Gastrocnemius medialis (tissue), 4 donors: ENCODE measurements at regions not wholly inside any gene's neighbourhood (a gene's known extent, or its start where the extent isn't known, plus 50 kb on each side); places are given as distances from the start of the nearest gene placed in this dataset.
A peak's percentile ranks its signal among the peaks of the same experiment; 100 is the strongest.

Experiments used
- ATAC-seq, 2 donors: fragments of 150-250 bp; one replicate each; pipeline ENCODE4 v1.9.1; 2016
- DNase-seq, 2 donors: peaks; one replicate each; pipeline ENCODE4 v3.0.0-alpha.2; 2019
- H3K27ac ChIP-seq, 4 donors: fragments of 200-600 bp; sonication (generic); 1 replicate in 1 of 4; 2 replicates in 3 of 4; pipeline ENCODE4 v1.5.1; 2016 to 2018; ENCODE audit warnings: mild to moderate bottlenecking in 2 of 4, moderate library complexity in 1 of 4
- H3K27me3 ChIP-seq, 3 donors: fragments of 200-600 bp; sonication (generic) in 2 of 3; 1 replicate in 1 of 3; 2 replicates in 2 of 3; pipeline versions ENCODE4 v1.5.1 to v1.6.0; 2016 to 2019; ENCODE audit warnings: mild to moderate bottlenecking in 1 of 3, moderate library complexity in 1 of 3
- H3K36me3 ChIP-seq, 2 donors: fragments of 200-600 bp; sonication (generic) in 1 of 2; one replicate each; pipeline ENCODE4 v1.5.1; 2017 to 2018
- H3K4me1 ChIP-seq, 2 donors: fragments of 200-600 bp; sonication (generic) in 1 of 2; one replicate each; pipeline ENCODE4 v1.5.1; 2016 to 2017; ENCODE audit warnings: mild to moderate bottlenecking in 2 of 2
- H3K4me3 ChIP-seq, 4 donors: fragments of 200-600 bp; sonication (generic) in 3 of 4; 1 replicate in 1 of 4; 2 replicates in 3 of 4; pipeline ENCODE4 v1.5.1; 2016 to 2019; ENCODE audit warnings: mild to moderate bottlenecking in 2 of 4
- H3K9me3 ChIP-seq, 3 donors: fragments of 200-600 bp; sonication (generic) in 2 of 3; 1 replicate in 1 of 3; 2 replicates in 2 of 3; pipeline ENCODE4 v1.5.1; 2016 to 2019
- POLR2A ChIP-seq, 2 donors: fragments of 450-650 bp; IDR thresholded peaks; one replicate each; pipeline ENCODE4 v1.6.1; 2017; ENCODE audit warnings: antibody characterized with exemption in 2 of 2, mild to moderate bottlenecking in 2 of 2, moderate library complexity in 2 of 2
- in situ Hi-C, 4 donors: fragments of 200-750 bp; cut with MboI; loops; one replicate each; pipeline versions ENCODE4 v1.15.0 to v1.8.0; 2017; ENCODE audit warnings: low sequenced_read_pairs in 4 of 4
- intact Hi-C: fragments of 100-400 bp; cut with DNase I; formaldehyde crosslinking; loops from one replicate; pipeline ENCODE4 v1.15.1; 2023; ENCODE audit warnings: low total_unique reads
- TF ChIP-seq, protein P1 (sequence below), 5 experiments: fragments of 450-650 bp in 3 of 5; fragments of 200-600 bp in 2 of 5; sonication (generic) in 2 of 5; IDR thresholded peaks in 4 of 5; conservative IDR thresholded peaks in 1 of 5; 1 replicate in 4 of 5; 2 replicates in 1 of 5; pipeline ENCODE4 v1.5.1; 2016 to 2019; ENCODE audit warnings: antibody characterized with exemption in 5 of 5, mild to moderate bottlenecking in 3 of 5, moderate library complexity in 3 of 5

DNA sequence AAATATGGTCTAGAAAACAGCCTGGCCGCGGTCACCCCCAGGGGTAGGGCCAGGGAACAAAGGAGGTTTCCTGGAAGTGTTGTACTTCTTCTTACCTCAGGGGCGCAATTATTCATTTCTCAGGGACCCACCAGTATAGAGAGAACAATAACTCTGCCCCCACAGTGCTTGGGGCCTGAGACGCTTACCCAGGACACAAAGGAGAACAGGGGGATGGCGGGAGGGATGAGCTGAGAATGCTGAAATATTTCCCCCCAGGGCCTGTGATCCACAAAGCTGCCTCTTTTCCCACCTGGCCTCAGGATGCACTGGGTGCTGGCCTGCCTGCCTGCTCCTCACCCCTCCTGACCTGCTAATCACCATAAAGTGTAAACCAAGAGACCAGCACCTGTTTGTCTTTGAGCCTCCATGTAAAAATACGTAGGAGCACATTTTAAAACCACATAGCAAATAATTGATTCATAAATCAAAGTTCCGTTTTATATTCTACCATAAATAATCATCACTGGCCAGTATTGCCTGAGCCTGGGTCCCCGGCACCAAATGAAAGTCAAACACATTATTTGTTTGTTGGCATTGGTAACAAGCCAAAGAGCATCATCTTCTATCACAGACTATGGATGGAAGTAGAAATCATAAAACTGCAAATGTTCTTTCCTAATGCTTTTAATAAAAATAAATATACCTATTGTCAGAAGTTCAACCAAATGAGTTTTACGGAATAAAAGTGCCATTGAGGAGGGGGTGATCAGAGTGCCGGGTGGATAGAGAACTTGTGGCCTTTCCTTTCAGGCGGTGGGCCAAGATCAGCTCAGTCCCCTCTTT lies 67.3 kb upstream of the RMDN2 start:
- DNase-seq (no peak), ATAC-seq (no peak)
- intact Hi-C loops (no loop called here), in situ Hi-C loops (no loop called here)
- Histone ChIP-seq H3K27me3 (no peaks in the 10 kb centered on the region), H3K4me3 (no peak overlapping the region), H3K4me1 (peaks cover 8 to 16% of the 10 kb centered on the region in 2 donors), H3K27ac (peak overlapping the region in 1 of 4 donors; percentile 7), H3K9me3 (no peaks in the 10 kb centered on the region), H3K36me3 (no peaks in the 10 kb centered on the region)
- TF ChIP-seq POLR2A (IDR thresholded peaks at IDR 0.05), result no peak

DNA sequence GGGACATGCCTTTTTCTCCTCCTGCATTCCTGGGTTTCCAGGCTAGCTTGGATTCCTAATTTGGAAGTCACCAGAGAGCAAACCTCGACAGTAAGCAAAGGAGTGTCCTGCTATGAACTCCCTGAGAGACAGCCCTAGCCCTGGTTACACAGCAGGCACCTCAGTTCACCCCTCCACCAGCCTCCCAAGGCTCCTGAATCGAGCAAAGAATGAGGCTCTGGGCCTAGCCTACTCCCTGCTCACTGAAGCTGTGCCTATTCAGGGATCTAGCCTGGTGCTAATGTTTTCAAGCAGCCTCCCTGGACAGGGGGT lies 66.7 kb upstream of the RMDN2 start:
- no peak for ATAC-seq
- H3K27ac ChIP-seq, result no peak overlapping the region
- H3K36me3 ChIP-seq, result no peaks in the 10 kb centered on the region
- intact Hi-C loops, result no loop called here
- no peak overlapping the region for H3K4me3 ChIP-seq
- in situ Hi-C loops, result no loop called here
- no peak for DNase-seq
- TF ChIP-seq POLR2A (IDR thresholded peaks at IDR 0.05), result no peak
- TF ChIP-seq, protein P1, sequence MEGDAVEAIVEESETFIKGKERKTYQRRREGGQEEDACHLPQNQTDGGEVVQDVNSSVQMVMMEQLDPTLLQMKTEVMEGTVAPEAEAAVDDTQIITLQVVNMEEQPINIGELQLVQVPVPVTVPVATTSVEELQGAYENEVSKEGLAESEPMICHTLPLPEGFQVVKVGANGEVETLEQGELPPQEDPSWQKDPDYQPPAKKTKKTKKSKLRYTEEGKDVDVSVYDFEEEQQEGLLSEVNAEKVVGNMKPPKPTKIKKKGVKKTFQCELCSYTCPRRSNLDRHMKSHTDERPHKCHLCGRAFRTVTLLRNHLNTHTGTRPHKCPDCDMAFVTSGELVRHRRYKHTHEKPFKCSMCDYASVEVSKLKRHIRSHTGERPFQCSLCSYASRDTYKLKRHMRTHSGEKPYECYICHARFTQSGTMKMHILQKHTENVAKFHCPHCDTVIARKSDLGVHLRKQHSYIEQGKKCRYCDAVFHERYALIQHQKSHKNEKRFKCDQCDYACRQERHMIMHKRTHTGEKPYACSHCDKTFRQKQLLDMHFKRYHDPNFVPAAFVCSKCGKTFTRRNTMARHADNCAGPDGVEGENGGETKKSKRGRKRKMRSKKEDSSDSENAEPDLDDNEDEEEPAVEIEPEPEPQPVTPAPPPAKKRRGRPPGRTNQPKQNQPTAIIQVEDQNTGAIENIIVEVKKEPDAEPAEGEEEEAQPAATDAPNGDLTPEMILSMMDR (IDR thresholded peaks at IDR 0.05 in 4 of 5, conservative IDR thresholded peaks at IDR 0.05 in 1 of 5), result no peak
- H3K27me3 ChIP-seq, result no peaks in the 10 kb centered on the region
- peaks cover 8 to 16% of the 10 kb centered on the region in 2 donors for H3K4me1 ChIP-seq
- no peaks in the 10 kb centered on the region for H3K9me3 ChIP-seq

DNA sequence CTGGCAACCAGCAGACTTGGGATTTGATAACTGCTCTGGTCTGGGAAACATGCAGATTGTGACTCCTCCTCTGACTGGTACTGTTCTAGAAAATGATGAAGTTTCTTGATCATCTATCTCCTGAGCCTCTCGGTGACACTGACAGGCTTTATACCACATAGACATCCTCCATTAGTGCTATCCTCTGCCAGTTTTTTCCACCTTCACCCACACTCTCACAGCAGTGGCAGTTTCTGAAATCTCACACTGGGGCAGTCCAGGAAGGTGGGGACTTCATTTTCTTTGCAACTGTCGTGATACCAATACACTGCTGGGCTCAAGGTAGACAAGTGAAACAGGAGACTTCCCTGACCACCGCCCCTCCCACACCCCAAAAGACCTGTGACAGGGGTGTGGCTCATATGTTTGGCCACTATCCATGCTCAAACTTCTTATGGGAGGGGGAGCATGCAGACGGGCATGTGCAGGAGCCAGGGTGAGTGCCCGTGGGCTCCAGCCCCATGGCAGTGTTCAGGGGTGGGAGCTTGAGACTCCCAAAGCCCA lies 66.3 kb upstream of the RMDN2 start:
- no peaks in the 10 kb centered on the region for H3K27me3 ChIP-seq
- no peak for TF ChIP-seq POLR2A (IDR thresholded peaks at IDR 0.05)
- TF ChIP-seq, protein P1 (IDR thresholded peaks at IDR 0.05 in 4 of 5, conservative IDR thresholded peaks at IDR 0.05 in 1 of 5), result no peak
- H3K4me3 ChIP-seq, result no peak overlapping the region
- DNase-seq, result no peak
- intact Hi-C loops (no loop called here), in situ Hi-C loops (no loop called here)
- ATAC-seq, result no peak
- H3K9me3 ChIP-seq, result no peaks in the 10 kb centered on the region
- H3K36me3 ChIP-seq, result no peaks in the 10 kb centered on the region
- no peak overlapping the region for H3K27ac ChIP-seq
- H3K4me1 ChIP-seq, result peaks cover 8 to 16% of the 10 kb centered on the region in 2 donors

DNA sequence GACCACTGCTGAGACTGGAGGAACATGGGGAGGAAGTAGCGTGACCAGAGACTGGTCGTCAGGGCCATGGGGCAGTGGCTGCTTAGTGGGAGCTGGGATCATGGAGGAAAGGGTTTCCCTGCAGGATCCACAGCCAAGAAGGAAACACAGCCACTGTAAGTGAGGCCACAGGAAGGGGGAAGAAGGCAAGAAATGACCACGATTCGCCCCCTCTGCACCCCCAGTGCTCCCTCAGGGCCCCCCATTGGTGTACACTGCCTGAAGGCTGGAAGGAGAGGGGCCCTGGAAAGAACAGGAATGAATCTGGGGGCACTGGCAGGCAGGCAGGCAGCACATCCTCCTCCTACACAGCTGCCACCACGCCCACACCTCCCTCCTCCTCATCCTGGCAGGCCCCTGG lies 62.5 kb upstream of the RMDN2 start:
- no peaks in the 10 kb centered on the region for H3K9me3 ChIP-seq
- intact Hi-C loops, result no loop called here
- H3K27me3 ChIP-seq, result no peaks in the 10 kb centered on the region
- in situ Hi-C loops, result no loop called here
- no peak for ATAC-seq
- no peak for DNase-seq
- no peaks in the 10 kb centered on the region for H3K36me3 ChIP-seq
- no peak for TF ChIP-seq POLR2A (IDR thresholded peaks at IDR 0.05)
- TF ChIP-seq, protein P1 (IDR thresholded peaks at IDR 0.05 in 4 of 5, conservative IDR thresholded peaks at IDR 0.05 in 1 of 5), result no peak
- no peak overlapping the region for H3K4me3 ChIP-seq
- H3K4me1 ChIP-seq, result no peaks in the 10 kb centered on the region
- no peak overlapping the region for H3K27ac ChIP-seq

DNA sequence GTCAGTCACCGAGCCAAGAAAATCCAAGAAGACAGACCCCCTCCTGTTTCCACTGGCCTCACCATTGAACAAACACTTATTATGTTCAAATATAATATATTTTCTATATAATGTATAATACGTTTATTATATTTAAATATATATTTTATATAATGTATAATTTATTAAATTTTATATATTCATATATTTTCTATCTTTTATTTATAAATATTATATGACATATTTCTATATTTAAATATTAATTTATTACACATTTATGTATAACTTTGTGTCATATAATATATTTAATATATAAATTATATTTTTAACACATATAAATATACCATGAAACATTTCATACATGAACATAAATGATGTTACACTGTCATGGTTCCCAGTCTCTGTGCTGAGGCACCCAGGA lies 60.9 kb upstream of the RMDN2 start:
- no peaks in the 10 kb centered on the region for H3K27me3 ChIP-seq
- DNase-seq (no peak), ATAC-seq (no peak)
- no peak overlapping the region for H3K27ac ChIP-seq
- H3K36me3 ChIP-seq, result no peaks in the 10 kb centered on the region
- intact Hi-C loops, result no loop called here
- no peak overlapping the region for H3K4me3 ChIP-seq
- in situ Hi-C loops, result no loop called here
- H3K4me1 ChIP-seq, result no peaks in the 10 kb centered on the region
- no peaks in the 10 kb centered on the region for H3K9me3 ChIP-seq
- TF ChIP-seq POLR2A (IDR thresholded peaks at IDR 0.05), result no peak
- TF ChIP-seq, protein P1 (IDR thresholded peaks at IDR 0.05 in 4 of 5, conservative IDR thresholded peaks at IDR 0.05 in 1 of 5), result no peak
